Liver (tissue), 8 donors: ENCODE measurements at regions not wholly inside any gene's neighbourhood (a gene's known extent, or its start where the extent isn't known, plus 50 kb on each side); places are given as distances from the start of the nearest gene placed in this dataset.

Source experiments
- DNase-seq: peaks from one replicate; pipeline ENCODE4 v3.0.0-alpha.2; 2017; ENCODE audit warnings: low spot score
- H3K27ac ChIP-seq, 2 donors: one replicate each; pipeline ENCODE4 v1.7.0; 2013; ENCODE audit warnings: inconsistent platforms in 2 of 2, low read length in 2 of 2, control low read depth in 1 of 2, low read depth in 1 of 2, mild to moderate bottlenecking in 1 of 2
- H3K27me3 ChIP-seq, 4 donors: one replicate each; pipeline versions ENCODE4 v1.6.1 to v1.7.0; 2013; ENCODE audit warnings: low read length in 3 of 4, inconsistent platforms in 1 of 4, mild to moderate bottlenecking in 1 of 4, moderate library complexity in 1 of 4; ENCODE audit not compliant: control insufficient read depth in 4 of 4, insufficient read depth in 4 of 4
- H3K36me3 ChIP-seq, 4 donors: one replicate each; pipeline versions ENCODE4 v1.6.1 to v1.7.0; 2013; ENCODE audit warnings: low read length in 3 of 4, mild to moderate bottlenecking in 3 of 4, low read depth in 1 of 4, moderate library complexity in 1 of 4; ENCODE audit not compliant: control insufficient read depth in 4 of 4, insufficient read depth in 3 of 4
- H3K4me1 ChIP-seq, 4 donors: one replicate each; pipeline versions ENCODE4 v1.6.1 to v1.7.0; 2013; ENCODE audit warnings: low read length in 3 of 4, mild to moderate bottlenecking in 3 of 4, moderate library complexity in 1 of 4; ENCODE audit not compliant: control insufficient read depth in 4 of 4, insufficient read depth in 4 of 4
- H3K4me3 ChIP-seq, 3 donors: one replicate each; pipeline versions ENCODE4 v1.6.1 to v1.7.0; 2013; ENCODE audit warnings: low read length in 3 of 3, control low read depth in 1 of 3, low read depth in 1 of 3, mild to moderate bottlenecking in 1 of 3
- H3K9ac ChIP-seq, 2 donors: one replicate each; pipeline ENCODE4 v1.7.0; 2013; ENCODE audit warnings: low read length in 2 of 2, mild to moderate bottlenecking in 2 of 2, moderate library complexity in 2 of 2, control low read depth in 1 of 2, low read depth in 1 of 2
- H3K9me3 ChIP-seq, 4 donors: one replicate each; pipeline versions ENCODE4 v1.6.1 to v1.7.0; 2013; ENCODE audit warnings: low read length in 3 of 4; ENCODE audit not compliant: control insufficient read depth in 4 of 4
- EGR1 ChIP-seq, 2 donors: IDR thresholded peaks; 2 replicates each; pipeline ENCODE4 v1.6.1; 2016 to 2018; ENCODE audit warnings: antibody characterized with exemption in 2 of 2, low read depth in 2 of 2
- FOXA1 ChIP-seq: IDR thresholded peaks from 2 replicates; pipeline ENCODE4 v1.6.1; 2016; ENCODE audit warnings: antibody characterized with exemption
- FOXA2 ChIP-seq: IDR thresholded peaks from 2 replicates; pipeline ENCODE4 v1.6.1; 2016; ENCODE audit warnings: antibody characterized with exemption
- GABPA ChIP-seq, 2 donors: IDR thresholded peaks in 1 of 2; conservative IDR thresholded peaks in 1 of 2; 2 replicates each; pipeline ENCODE4 v1.6.1; 2016; ENCODE audit warnings: antibody characterized with exemption in 2 of 2, mild to moderate bottlenecking in 1 of 2, moderate library complexity in 1 of 2
- HNF4A ChIP-seq, 2 donors: conservative IDR thresholded peaks; 2 replicates each; pipeline ENCODE4 v1.6.1; 2016; ENCODE audit warnings: antibody characterized with exemption in 2 of 2, mild to moderate bottlenecking in 2 of 2
- HNF4G ChIP-seq: IDR thresholded peaks from 2 replicates; pipeline ENCODE4 v1.6.1; 2016; ENCODE audit warnings: antibody characterized with exemption
- JUND ChIP-seq, 2 donors: IDR thresholded peaks; 2 replicates each; pipeline ENCODE4 v1.6.1; 2016; ENCODE audit warnings: antibody characterized with exemption in 2 of 2
- MAX ChIP-seq: IDR thresholded peaks from 2 replicates; pipeline ENCODE4 v1.6.1; 2016; ENCODE audit warnings: antibody characterized with exemption
- NR2F2 ChIP-seq: IDR thresholded peaks from 2 replicates; pipeline ENCODE4 v1.6.1; 2016; ENCODE audit warnings: antibody characterized with exemption
- RAD21 ChIP-seq, 2 donors: IDR thresholded peaks; 2 replicates each; pipeline ENCODE4 v1.6.1; 2016; ENCODE audit warnings: antibody characterized with exemption in 2 of 2, mild to moderate bottlenecking in 2 of 2
- RXRA ChIP-seq, 2 donors: IDR thresholded peaks; 2 replicates each; pipeline ENCODE4 v1.6.1; 2017 to 2018; ENCODE audit warnings: antibody characterized with exemption in 2 of 2, mild to moderate bottlenecking in 1 of 2
- SP1 ChIP-seq: IDR thresholded peaks from 2 replicates; pipeline ENCODE4 v1.6.1; 2018; ENCODE audit warnings: antibody characterized with exemption, mild to moderate bottlenecking
- TAF1 ChIP-seq: conservative IDR thresholded peaks from 2 replicates; pipeline ENCODE4 v1.6.1; 2016; ENCODE audit warnings: antibody characterized with exemption, mild to moderate bottlenecking
- YY1 ChIP-seq: IDR thresholded peaks from 2 replicates; pipeline ENCODE4 v1.6.1; 2016; ENCODE audit warnings: antibody characterized with exemption, mild to moderate bottlenecking
- ZBTB33 ChIP-seq: IDR thresholded peaks from 2 replicates; pipeline ENCODE4 v1.6.1; 2016; ENCODE audit warnings: antibody characterized with exemption
- WGBS: extraction: QIAGEN DNeasy Blood & Tissue Kit; methylation state at CpG from one replicate; pipeline ENCODE4 v1.1.7; 2013; 5-methylcytosine and 5-hydroxymethylcytosine counted together
- TF ChIP-seq, protein P1 (sequence below): fragments of 150-350 bp; IDR thresholded peaks from 2 replicates; pipeline ENCODE4 v1.5.1; 2017; ENCODE audit warnings: improper control_type of control experiment, low read depth, low read length; ENCODE audit not compliant: missing input control
- TF ChIP-seq, protein P2 (sequence below): IDR thresholded peaks from 2 replicates; pipeline ENCODE4 v1.6.1; 2016; ENCODE audit warnings: antibody characterized with exemption, mild to moderate bottlenecking
- TF ChIP-seq, protein P3 (sequence below): IDR thresholded peaks from 2 replicates; pipeline ENCODE4 v1.6.1; 2016; ENCODE audit warnings: antibody characterized with exemption
- donor health status: healthy.
- donor health status: healthy.
- donor health status: healthy.
- donor health status: healthy.
- donor health status: healthy.

- H3K9me3 ChIP-seq = peaks cover 0 to 2% (median 0%) of the 10 kb centered on the region in 4 donors
- H3K4me1 ChIP-seq = no peaks in the 10 kb centered on the region
- DNase-seq = no peak
- no peaks in the 10 kb centered on the region for H3K27me3 ChIP-seq
- no peak overlapping the region for H3K27ac ChIP-seq
- no peak for TF ChIP-seq YY1
- TF ChIP-seq SP1 = no peak
- TF ChIP-seq EGR1 (IDR thresholded peaks at IDR 0.05; ENCODE audit: low read depth in 2 of 2) = no peak
- TF ChIP-seq, protein P1, sequence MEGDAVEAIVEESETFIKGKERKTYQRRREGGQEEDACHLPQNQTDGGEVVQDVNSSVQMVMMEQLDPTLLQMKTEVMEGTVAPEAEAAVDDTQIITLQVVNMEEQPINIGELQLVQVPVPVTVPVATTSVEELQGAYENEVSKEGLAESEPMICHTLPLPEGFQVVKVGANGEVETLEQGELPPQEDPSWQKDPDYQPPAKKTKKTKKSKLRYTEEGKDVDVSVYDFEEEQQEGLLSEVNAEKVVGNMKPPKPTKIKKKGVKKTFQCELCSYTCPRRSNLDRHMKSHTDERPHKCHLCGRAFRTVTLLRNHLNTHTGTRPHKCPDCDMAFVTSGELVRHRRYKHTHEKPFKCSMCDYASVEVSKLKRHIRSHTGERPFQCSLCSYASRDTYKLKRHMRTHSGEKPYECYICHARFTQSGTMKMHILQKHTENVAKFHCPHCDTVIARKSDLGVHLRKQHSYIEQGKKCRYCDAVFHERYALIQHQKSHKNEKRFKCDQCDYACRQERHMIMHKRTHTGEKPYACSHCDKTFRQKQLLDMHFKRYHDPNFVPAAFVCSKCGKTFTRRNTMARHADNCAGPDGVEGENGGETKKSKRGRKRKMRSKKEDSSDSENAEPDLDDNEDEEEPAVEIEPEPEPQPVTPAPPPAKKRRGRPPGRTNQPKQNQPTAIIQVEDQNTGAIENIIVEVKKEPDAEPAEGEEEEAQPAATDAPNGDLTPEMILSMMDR = no peak
- TF ChIP-seq ZBTB33 = no peak
- TF ChIP-seq, protein P2, sequence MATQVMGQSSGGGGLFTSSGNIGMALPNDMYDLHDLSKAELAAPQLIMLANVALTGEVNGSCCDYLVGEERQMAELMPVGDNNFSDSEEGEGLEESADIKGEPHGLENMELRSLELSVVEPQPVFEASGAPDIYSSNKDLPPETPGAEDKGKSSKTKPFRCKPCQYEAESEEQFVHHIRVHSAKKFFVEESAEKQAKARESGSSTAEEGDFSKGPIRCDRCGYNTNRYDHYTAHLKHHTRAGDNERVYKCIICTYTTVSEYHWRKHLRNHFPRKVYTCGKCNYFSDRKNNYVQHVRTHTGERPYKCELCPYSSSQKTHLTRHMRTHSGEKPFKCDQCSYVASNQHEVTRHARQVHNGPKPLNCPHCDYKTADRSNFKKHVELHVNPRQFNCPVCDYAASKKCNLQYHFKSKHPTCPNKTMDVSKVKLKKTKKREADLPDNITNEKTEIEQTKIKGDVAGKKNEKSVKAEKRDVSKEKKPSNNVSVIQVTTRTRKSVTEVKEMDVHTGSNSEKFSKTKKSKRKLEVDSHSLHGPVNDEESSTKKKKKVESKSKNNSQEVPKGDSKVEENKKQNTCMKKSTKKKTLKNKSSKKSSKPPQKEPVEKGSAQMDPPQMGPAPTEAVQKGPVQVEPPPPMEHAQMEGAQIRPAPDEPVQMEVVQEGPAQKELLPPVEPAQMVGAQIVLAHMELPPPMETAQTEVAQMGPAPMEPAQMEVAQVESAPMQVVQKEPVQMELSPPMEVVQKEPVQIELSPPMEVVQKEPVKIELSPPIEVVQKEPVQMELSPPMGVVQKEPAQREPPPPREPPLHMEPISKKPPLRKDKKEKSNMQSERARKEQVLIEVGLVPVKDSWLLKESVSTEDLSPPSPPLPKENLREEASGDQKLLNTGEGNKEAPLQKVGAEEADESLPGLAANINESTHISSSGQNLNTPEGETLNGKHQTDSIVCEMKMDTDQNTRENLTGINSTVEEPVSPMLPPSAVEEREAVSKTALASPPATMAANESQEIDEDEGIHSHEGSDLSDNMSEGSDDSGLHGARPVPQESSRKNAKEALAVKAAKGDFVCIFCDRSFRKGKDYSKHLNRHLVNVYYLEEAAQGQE = no peak
- no peak for TF ChIP-seq RAD21 (IDR thresholded peaks at IDR 0.05)
- TF ChIP-seq NR2F2 = no peak
- TF ChIP-seq HNF4A (conservative IDR thresholded peaks at IDR 0.05) = no peak
- TF ChIP-seq FOXA2 = no peak
- no peak for TF ChIP-seq JUND (IDR thresholded peaks at IDR 0.05)
- no peak for TF ChIP-seq HNF4G
- no peak for TF ChIP-seq RXRA (IDR thresholded peaks at IDR 0.05)
- TF ChIP-seq TAF1 = no peak
- no peak for TF ChIP-seq FOXA1
- TF ChIP-seq GABPA (IDR thresholded peaks at IDR 0.05 in 1 of 2, conservative IDR thresholded peaks at IDR 0.05 in 1 of 2) = no peak
- TF ChIP-seq, protein P3, sequence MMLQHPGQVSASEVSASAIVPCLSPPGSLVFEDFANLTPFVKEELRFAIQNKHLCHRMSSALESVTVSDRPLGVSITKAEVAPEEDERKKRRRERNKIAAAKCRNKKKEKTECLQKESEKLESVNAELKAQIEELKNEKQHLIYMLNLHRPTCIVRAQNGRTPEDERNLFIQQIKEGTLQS = no peak
- TF ChIP-seq MAX = no peak
- no peak overlapping the region for H3K9ac ChIP-seq
- H3K36me3 ChIP-seq = no peaks in the 10 kb centered on the region
- no peak overlapping the region for H3K4me3 ChIP-seq
These were observed 123.9 kb upstream of the PPP3CA start for GRCh38 chr4:101471201-101471600.

DNA sequence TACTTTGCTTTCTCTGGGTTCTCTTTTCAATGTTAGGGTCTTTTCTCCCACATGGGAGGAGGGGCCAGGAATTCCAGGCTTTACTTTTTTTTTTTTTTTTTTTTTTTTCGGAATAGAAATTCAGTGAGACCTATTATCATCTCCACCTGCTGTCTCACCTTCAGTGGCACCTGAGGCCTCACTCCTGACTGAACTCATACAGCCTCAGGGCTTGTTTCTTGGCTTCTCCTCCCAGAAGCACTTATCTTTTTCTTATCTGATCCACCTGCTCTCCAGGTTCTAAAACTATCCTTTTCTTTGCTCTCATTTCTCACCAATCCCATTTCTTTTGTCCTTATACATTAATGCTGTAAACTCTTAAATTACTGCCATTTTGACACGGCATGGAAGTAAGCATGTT lies 117.3 kb upstream of the PPP3CA start:
- DNase-seq = no peak
- no peaks in the 10 kb centered on the region for H3K4me1 ChIP-seq
- WGBS = 41% methylated on average over 2 of the region's 2 CpGs
- TF ChIP-seq, protein P3 = no peak
- TF ChIP-seq RAD21 (IDR thresholded peaks at IDR 0.05) (no peak), ZBTB33 (no peak), FOXA1 (no peak), TAF1 (no peak), MAX (no peak), JUND (IDR thresholded peaks at IDR 0.05) (no peak), GABPA (IDR thresholded peaks at IDR 0.05 in 1 of 2, conservative IDR thresholded peaks at IDR 0.05 in 1 of 2) (no peak), HNF4G (no peak), EGR1 (IDR thresholded peaks at IDR 0.05; ENCODE audit: low read depth in 2 of 2) (no peak), HNF4A (conservative IDR thresholded peaks at IDR 0.05) (no peak), RXRA (IDR thresholded peaks at IDR 0.05) (no peak), YY1 (no peak), NR2F2 (no peak)
- TF ChIP-seq, protein P1 = no peak

More for the DNA sequence above, 117.3 kb upstream of the PPP3CA start:
- no peak overlapping the region for H3K9ac ChIP-seq
- H3K9me3 ChIP-seq = peaks cover 0 to 2% (median 0%) of the 10 kb centered on the region in 4 donors
- no peaks in the 10 kb centered on the region for H3K27me3 ChIP-seq
- H3K4me3 ChIP-seq = no peak overlapping the region
- H3K36me3 ChIP-seq = no peaks in the 10 kb centered on the region
- no peak overlapping the region for H3K27ac ChIP-seq
